PC-3 (cell line): ENCODE measurements at regions not wholly inside any gene's neighbourhood (a gene's known extent, or its start where the extent isn't known, plus 50 kb on each side); places are given as distances from the start of the nearest gene placed in this dataset.

Source experiments
- ATAC-seq: fragments of 200-7000 bp; cut with Tn5 transposase; 2 replicates; pipeline ENCODE4 v1.9.1; 2020; ENCODE audit warnings: mild to moderate bottlenecking, moderate library complexity
- BruUV-seq: library from RNA; stranded (reverse); fragments of 400-500 nt; replicated peaks from 2 replicates; lab custom pipeline; 2021; lab: Mats Ljungman, UMichigan
- CTCF ChIA-PET: fragments of 300-600 bp; sonication (Branson Sonifier 250); formaldehyde crosslinking; loops from one replicate; lab custom pipeline; 2022; ENCODE audit warnings: antibody characterized with exemption; lab: Charles Lee
- POLR2A ChIA-PET: fragments of 300-600 bp; sonication (Branson Sonifier 250); formaldehyde crosslinking; loops from one replicate; lab custom pipeline; 2022; ENCODE audit warnings: antibody characterized with exemption; ENCODE audit not compliant: unreplicated experiment; lab: Charles Lee
- DNase-seq: peaks from one replicate; pipeline ENCODE4 v3.0.0-alpha.2; 2015
- H2AFZ ChIP-seq: fragments of 300-600 bp; sonication (generic); 2 replicates; pipeline ENCODE4 v1.6.0; 2016; ENCODE audit warnings: antibody characterized with exemption, low read length
- H3F3A ChIP-seq: fragments of 300-600 bp; sonication (generic); one replicate; pipeline ENCODE4 v1.6.0; 2017; ENCODE audit warnings: antibody characterized with exemption, low read length, control low read depth, mild to moderate bottlenecking; ENCODE audit not compliant: unreplicated experiment
- H3K27ac ChIP-seq: fragments of 300-600 bp; sonication (generic); 2 replicates; pipeline ENCODE4 v1.5.1; 2016; ENCODE audit warnings: mild to moderate bottlenecking, low read length
- H3K27me3 ChIP-seq: fragments of 300-600 bp; sonication (generic); 2 replicates; pipeline ENCODE4 v1.6.1; 2016; ENCODE audit warnings: low read length, mixed read lengths
- H3K36me3 ChIP-seq: fragments of 300-600 bp; sonication (generic); 2 replicates; pipeline ENCODE4 v1.6.1; 2016; ENCODE audit warnings: low read depth, mixed run types, low read length, mixed read lengths
- H3K4me1 ChIP-seq: fragments of 300-600 bp; sonication (generic); 2 replicates; pipeline ENCODE4 v1.5.1; 2016; ENCODE audit warnings: low read length; ENCODE audit not compliant: insufficient read depth
- H3K4me2 ChIP-seq: fragments of 300-600 bp; sonication (generic); 2 replicates; pipeline ENCODE4 v1.6.0; 2016; ENCODE audit warnings: low read length
- H3K4me3 ChIP-seq: fragments of 300-600 bp; sonication (generic); 2 replicates; pipeline ENCODE4 v1.5.1; 2016; ENCODE audit warnings: mild to moderate bottlenecking, low read length, mixed read lengths
- H3K79me2 ChIP-seq: fragments of 300-600 bp; sonication (generic); 2 replicates; pipeline ENCODE4 v1.6.1; 2017; ENCODE audit warnings: low read length, mixed read lengths
- H3K9ac ChIP-seq: fragments of 300-600 bp; sonication (generic); 2 replicates; pipeline ENCODE4 v1.6.0; 2016; ENCODE audit warnings: mild to moderate bottlenecking, low read length
- H3K9me2 ChIP-seq: fragments of 300-600 bp; sonication (generic); replicated peaks from 2 replicates; pipeline ENCODE4 v1.6.1; 2016; ENCODE audit warnings: mixed run types, low read length, mixed read lengths
- H3K9me3 ChIP-seq: fragments of 300-600 bp; sonication (generic); 2 replicates; pipeline ENCODE4 v1.6.1; 2016; ENCODE audit warnings: low read length, mixed read lengths
- H4K20me1 ChIP-seq: fragments of 300-600 bp; sonication (generic); 2 replicates; pipeline ENCODE4 v1.6.1; 2016; ENCODE audit warnings: low read length, mixed read lengths
- CTCF ChIP-seq: fragments of 300-600 bp; sonication (generic); conservative IDR thresholded peaks from 2 replicates; pipeline ENCODE4 v1.5.1; 2017; ENCODE audit warnings: antibody characterized with exemption, low read depth, mild to moderate bottlenecking, low read length
- EZH2 ChIP-seq: fragments of 300-600 bp; sonication (generic); IDR thresholded peaks from one replicate; pipeline ENCODE4 v1.6.1; 2017; ENCODE audit warnings: antibody characterized with exemption, mild to moderate bottlenecking, low read length; ENCODE audit not compliant: unreplicated experiment
- EZH2phosphoT487 ChIP-seq: fragments of 300-600 bp; sonication (generic); IDR thresholded peaks from 2 replicates; pipeline ENCODE4 v1.6.1; 2018; ENCODE audit warnings: mild to moderate bottlenecking, antibody characterized with exemption, low read length, borderline replicate concordance
- intact Hi-C: fragments of 100-400 bp; cut with micrococcal nuclease; formaldehyde crosslinking; loops from 2 replicates; pipeline ENCODE4 v1.9.0; 2023

GRCh38 chr18:72935744-72936143, 68.0 kb upstream of the NETO1 start:
- H3K27ac ChIP-seq = no peak overlapping the region
- H3K27me3 ChIP-seq = no peaks in the 10 kb centered on the region
- no peaks in the 10 kb centered on the region for H3K36me3 ChIP-seq
- ChIA-PET POLR2A (no interaction called here), CTCF (no interaction called here)
- H3K4me2 ChIP-seq = no peak overlapping the region
- H3K9me3 ChIP-seq = no peaks in the 10 kb centered on the region
- H3K4me1 ChIP-seq = no peaks in the 10 kb centered on the region
- H3K9me2 ChIP-seq = no peaks in the 10 kb centered on the region
- H3K9ac ChIP-seq = no peak overlapping the region
- TF ChIP-seq EZH2 = no peak
- TF ChIP-seq EZH2phosphoT487 = no peak
- no peak for TF ChIP-seq CTCF
- DNase-seq (no peak), ATAC-seq (no peak)
- no peaks in the 10 kb centered on the region for H3F3A ChIP-seq
- H3K79me2 ChIP-seq = no peaks in the 10 kb centered on the region
- no peaks in the 10 kb centered on the region for H4K20me1 ChIP-seq
- H3K4me3 ChIP-seq = no peak overlapping the region
- BruUV-seq = no TSS peak
- intact Hi-C loops = no loop called here
- no peak overlapping the region for H2AFZ ChIP-seq

- ChIA-PET POLR2A (no interaction called here), CTCF (no interaction called here)
- ATAC-seq (no peak), DNase-seq (no peak)
- H3K9me2 ChIP-seq = no peaks in the 10 kb centered on the region
- H3K36me3 ChIP-seq = no peaks in the 10 kb centered on the region
- H3K4me1 ChIP-seq = no peaks in the 10 kb centered on the region
- no peak overlapping the region for H2AFZ ChIP-seq
- no peak overlapping the region for H3K27ac ChIP-seq
- no peak overlapping the region for H3K4me3 ChIP-seq
- no peaks in the 10 kb centered on the region for H3K27me3 ChIP-seq
- no TSS peak for BruUV-seq
- intact Hi-C loops = no loop called here
- no peaks in the 10 kb centered on the region for H3K9me3 ChIP-seq
- no peaks in the 10 kb centered on the region for H4K20me1 ChIP-seq
- no peak overlapping the region for H3K4me2 ChIP-seq
- H3F3A ChIP-seq = no peaks in the 10 kb centered on the region
- TF ChIP-seq EZH2phosphoT487 (no peak), CTCF (no peak), EZH2 (no peak)
- H3K79me2 ChIP-seq = no peaks in the 10 kb centered on the region
- H3K9ac ChIP-seq = no peak overlapping the region
These were observed 55.1 kb upstream of the NETO1 start for GRCh38 chr18:72922895-72923294.
